ENCODE measurements at regions not wholly inside any gene's neighbourhood (a gene's known extent, or its start where the extent isn't known, plus 50 kb on each side); places are given as distances from the start of the nearest gene placed in this dataset.

- no peak overlapping the region for H3K4me3 ChIP-seq (ENCODE audit: low read length)
- H3K9me3 Mint-ChIP-seq = no peaks in the 10 kb centered on the region
- H3K4me1 ChIP-seq (ENCODE audit: insufficient read depth, low read length) = no peaks in the 10 kb centered on the region
- peaks cover 3% of the 10 kb centered on the region in 2 donors for H3K27me3 Mint-ChIP-seq
- H3K4me3 Mint-ChIP-seq = no peak overlapping the region
- H3K27ac Mint-ChIP-seq = no peak overlapping the region
- ChIA-PET POLR2A (no interaction called here), CTCF (no interaction called here)
- no peak overlapping the region for H3K27ac ChIP-seq (ENCODE audit: low read depth, low read length)
- no peak for DNase-seq
- H3K36me3 ChIP-seq (ENCODE audit: insufficient read depth, low read length) = no peaks in the 10 kb centered on the region
- H3K36me3 Mint-ChIP-seq = no peaks in the 10 kb centered on the region
- no peaks in the 10 kb centered on the region for H3K27me3 ChIP-seq (ENCODE audit: insufficient read depth, low read length, poor library complexity, severe bottlenecking)
- H3K4me1 Mint-ChIP-seq = no peaks in the 10 kb centered on the region
- H3K9me3 ChIP-seq (ENCODE audit: low read length) = no peaks in the 10 kb centered on the region
Observed at GRCh38 chr10:133035952-133036351, 51.8 kb upstream of the ADGRA1 start.

GRCh38 chr10:133034762-133035161, 53.0 kb upstream of the ADGRA1 start:
- ChIA-PET POLR2A (no interaction called here), CTCF (no interaction called here)
- peak overlapping the region in 1 of 8 donors; percentile 37 for H3K27ac Mint-ChIP-seq
- Histone ChIP-seq H3K4me3 (ENCODE audit: low read length) (no peak overlapping the region), H3K36me3 (ENCODE audit: insufficient read depth, low read length) (no peaks in the 10 kb centered on the region), H3K27ac (ENCODE audit: low read depth, low read length) (no peak overlapping the region), H3K27me3 (ENCODE audit: insufficient read depth, low read length, poor library complexity, severe bottlenecking) (no peaks in the 10 kb centered on the region), H3K4me1 (ENCODE audit: insufficient read depth, low read length) (no peaks in the 10 kb centered on the region), H3K9me3 (ENCODE audit: low read length) (no peaks in the 10 kb centered on the region)
- H3K27me3 Mint-ChIP-seq = peaks cover 3% of the 10 kb centered on the region in 2 donors
- H3K4me1 Mint-ChIP-seq = no peaks in the 10 kb centered on the region
- H3K4me3 Mint-ChIP-seq = no peak overlapping the region
- no peaks in the 10 kb centered on the region for H3K36me3 Mint-ChIP-seq
- DNase-seq = no peak
- H3K9me3 Mint-ChIP-seq = no peaks in the 10 kb centered on the region

- CTCF ChIA-PET = no interaction called here
- Histone ChIP-seq H3K36me3 (ENCODE audit: insufficient read depth, low read length) (no peaks in the 10 kb centered on the region), H3K9me3 (ENCODE audit: low read length) (no peaks in the 10 kb centered on the region), H3K4me1 (ENCODE audit: insufficient read depth, low read length) (no peaks in the 10 kb centered on the region), H3K4me3 (ENCODE audit: low read length) (no peak overlapping the region), H3K27me3 (ENCODE audit: insufficient read depth, low read length, poor library complexity, severe bottlenecking) (no peaks in the 10 kb centered on the region), H3K27ac (ENCODE audit: low read depth, low read length) (no peak overlapping the region)
- Mint-ChIP-seq H3K36me3 (no peaks in the 10 kb centered on the region), H3K4me1 (no peaks in the 10 kb centered on the region), H3K27me3 (peaks cover 3% of the 10 kb centered on the region in 2 donors), H3K27ac (no peak overlapping the region), H3K9me3 (no peaks in the 10 kb centered on the region), H3K4me3 (no peak overlapping the region)
- no peak for DNase-seq
- POLR2A ChIA-PET = no interaction called here
Observed at GRCh38 chr10:133034092-133034491, 53.6 kb upstream of the ADGRA1 start.

- DNase-seq = no peak
- peaks cover 3% of the 10 kb centered on the region in 2 donors for H3K27me3 Mint-ChIP-seq
- H3K36me3 ChIP-seq (ENCODE audit: insufficient read depth, low read length) = no peaks in the 10 kb centered on the region
- H3K9me3 Mint-ChIP-seq = no peaks in the 10 kb centered on the region
- H3K27ac ChIP-seq (ENCODE audit: low read depth, low read length) = no peak overlapping the region
- CTCF ChIA-PET = no interaction called here
- H3K4me3 ChIP-seq (ENCODE audit: low read length) = no peak overlapping the region
- H3K27ac Mint-ChIP-seq = no peak overlapping the region
- no peaks in the 10 kb centered on the region for H3K4me1 Mint-ChIP-seq
- POLR2A ChIA-PET = no interaction called here
- no peaks in the 10 kb centered on the region for H3K27me3 ChIP-seq (ENCODE audit: insufficient read depth, low read length, poor library complexity, severe bottlenecking)
- H3K4me1 ChIP-seq (ENCODE audit: insufficient read depth, low read length) = no peaks in the 10 kb centered on the region
- no peaks in the 10 kb centered on the region for H3K36me3 Mint-ChIP-seq
- H3K4me3 Mint-ChIP-seq = no peak overlapping the region
- H3K9me3 ChIP-seq (ENCODE audit: low read length) = no peaks in the 10 kb centered on the region
Observed at GRCh38 chr10:133033742-133034048, 54.0 kb upstream of the ADGRA1 start.

GRCh38 chr10:133032976-133033741, 54.6 kb upstream of the ADGRA1 start:
- no peaks in the 10 kb centered on the region for H3K36me3 ChIP-seq (ENCODE audit: insufficient read depth, low read length)
- H3K27ac Mint-ChIP-seq = no peak overlapping the region
- no peaks in the 10 kb centered on the region for H3K36me3 Mint-ChIP-seq
- no peaks in the 10 kb centered on the region for H3K27me3 ChIP-seq (ENCODE audit: insufficient read depth, low read length, poor library complexity, severe bottlenecking)
- H3K9me3 Mint-ChIP-seq = no peaks in the 10 kb centered on the region
- no peaks in the 10 kb centered on the region for H3K4me1 ChIP-seq (ENCODE audit: insufficient read depth, low read length)
- H3K4me3 ChIP-seq (ENCODE audit: low read length) = no peak overlapping the region
- H3K27me3 Mint-ChIP-seq = peaks cover 0 to 3% of the 10 kb centered on the region in 2 donors
- POLR2A ChIA-PET = no interaction called here
- CTCF ChIA-PET = no interaction called here
- H3K9me3 ChIP-seq (ENCODE audit: low read length) = no peaks in the 10 kb centered on the region
- H3K27ac ChIP-seq (ENCODE audit: low read depth, low read length) = no peak overlapping the region
- DNase-seq = no peak
- no peaks in the 10 kb centered on the region for H3K4me1 Mint-ChIP-seq
- no peak overlapping the region for H3K4me3 Mint-ChIP-seq

- no peak overlapping the region for H3K4me3 ChIP-seq (ENCODE audit: low read length)
- no peaks in the 10 kb centered on the region for H3K9me3 Mint-ChIP-seq
- DNase-seq = no peak
- no peaks in the 10 kb centered on the region for H3K4me1 Mint-ChIP-seq
- H3K36me3 ChIP-seq (ENCODE audit: insufficient read depth, low read length) = no peaks in the 10 kb centered on the region
- no peak overlapping the region for H3K27ac ChIP-seq (ENCODE audit: low read depth, low read length)
- peak overlapping the region in 1 of 8 donors; percentile 69 for H3K27ac Mint-ChIP-seq
- no peak overlapping the region for H3K4me3 Mint-ChIP-seq
- H3K27me3 ChIP-seq (ENCODE audit: insufficient read depth, low read length, poor library complexity, severe bottlenecking) = no peaks in the 10 kb centered on the region
- CTCF ChIA-PET = no interaction called here
- POLR2A ChIA-PET = no interaction called here
- no peaks in the 10 kb centered on the region for H3K9me3 ChIP-seq (ENCODE audit: low read length)
- H3K36me3 Mint-ChIP-seq = no peaks in the 10 kb centered on the region
- peaks cover 0 to 3% of the 10 kb centered on the region in 2 donors for H3K27me3 Mint-ChIP-seq
- no peaks in the 10 kb centered on the region for H3K4me1 ChIP-seq (ENCODE audit: insufficient read depth, low read length)
Observed at GRCh38 chr10:133032231-133032630, 55.5 kb upstream of the ADGRA1 start.

- POLR2A ChIA-PET = no interaction called here
- H3K36me3 Mint-ChIP-seq = no peaks in the 10 kb centered on the region
Observed at GRCh38 chr10:133031541-133032125, 56.1 kb upstream of the ADGRA1 start.

GRCh38 chr10:133030781-133031180, 56.9 kb upstream of the ADGRA1 start:
- ChIA-PET POLR2A (no interaction called here), CTCF (no interaction called here)
- Histone ChIP-seq H3K4me1 (ENCODE audit: insufficient read depth, low read length) (no peaks in the 10 kb centered on the region), H3K27me3 (ENCODE audit: insufficient read depth, low read length, poor library complexity, severe bottlenecking) (no peaks in the 10 kb centered on the region), H3K9me3 (ENCODE audit: low read length) (no peaks in the 10 kb centered on the region), H3K4me3 (ENCODE audit: low read length) (no peak overlapping the region), H3K27ac (ENCODE audit: low read depth, low read length) (no peak overlapping the region), H3K36me3 (ENCODE audit: insufficient read depth, low read length) (no peaks in the 10 kb centered on the region)
- Mint-ChIP-seq H3K36me3 (no peaks in the 10 kb centered on the region), H3K4me3 (no peak overlapping the region), H3K9me3 (no peaks in the 10 kb centered on the region), H3K27ac (no peak overlapping the region), H3K27me3 (peaks cover 0 to 2% of the 10 kb centered on the region in 2 donors), H3K4me1 (no peaks in the 10 kb centered on the region)
- DNase-seq = no peak

More at GRCh38 chr10:133031541-133032125, 56.1 kb upstream of the ADGRA1 start:
- Mint-ChIP-seq H3K27ac (no peak overlapping the region), H3K9me3 (no peaks in the 10 kb centered on the region), H3K4me1 (no peaks in the 10 kb centered on the region), H3K27me3 (peaks cover 0 to 3% of the 10 kb centered on the region in 2 donors), H3K4me3 (no peak overlapping the region)
- Histone ChIP-seq H3K4me3 (ENCODE audit: low read length) (no peak overlapping the region), H3K27ac (ENCODE audit: low read depth, low read length) (no peak overlapping the region), H3K9me3 (ENCODE audit: low read length) (no peaks in the 10 kb centered on the region), H3K27me3 (ENCODE audit: insufficient read depth, low read length, poor library complexity, severe bottlenecking) (no peaks in the 10 kb centered on the region), H3K36me3 (ENCODE audit: insufficient read depth, low read length) (no peaks in the 10 kb centered on the region), H3K4me1 (ENCODE audit: insufficient read depth, low read length) (no peaks in the 10 kb centered on the region)
- CTCF ChIA-PET = no interaction called here
- DNase-seq = no peak
